Activated CD4-positive, alpha-beta T cell treated with anti-CD3 and anti-CD28 coated beads, Interleukin-2, amount 50 U/mL, for 48 hours (primary cell): ENCODE measurements at regions not wholly inside any gene's neighbourhood (a gene's known extent, or its start where the extent isn't known, plus 50 kb on each side); places are given as distances from the start of the nearest gene placed in this dataset.

Source experiments
- DNase-seq, 2 experiments: peaks; one replicate each; pipeline ENCODE4 v3.0.0-alpha.2; 2020

DNA sequence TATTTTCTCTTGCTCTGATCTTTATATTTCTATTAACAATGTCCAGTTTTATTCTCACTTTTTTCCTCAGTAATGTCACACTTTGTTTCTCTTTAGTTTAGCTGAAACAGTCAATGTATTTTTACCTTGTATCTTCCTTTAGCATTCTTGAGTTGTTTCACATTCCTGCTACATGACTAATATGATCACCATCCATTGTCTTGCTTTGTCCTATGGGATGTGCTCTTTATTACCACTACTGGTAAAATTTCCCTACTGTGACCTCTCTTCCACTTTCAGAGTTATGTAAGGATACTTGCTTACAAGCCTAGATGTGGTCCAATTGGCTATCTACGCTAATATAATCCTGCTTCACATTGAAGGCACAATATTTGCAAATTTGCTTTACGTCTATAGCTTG, 457.9 kb downstream of the PIK3C3 start:
- no peak for DNase-seq

- no peak for DNase-seq
Measured at GRCh38 chr18:42413870-42414269, 458.8 kb downstream of the PIK3C3 start.

GRCh38 chr18:42414756-42415454, 459.9 kb downstream of the PIK3C3 start:
- DNase-seq: no peak

- DNase-seq: no peak
Measured at GRCh38 chr18:42417189-42417588, 462.2 kb downstream of the PIK3C3 start.

GRCh38 chr18:42418121-42418520, 463.1 kb downstream of the PIK3C3 start:
- DNase-seq: no peak

DNA sequence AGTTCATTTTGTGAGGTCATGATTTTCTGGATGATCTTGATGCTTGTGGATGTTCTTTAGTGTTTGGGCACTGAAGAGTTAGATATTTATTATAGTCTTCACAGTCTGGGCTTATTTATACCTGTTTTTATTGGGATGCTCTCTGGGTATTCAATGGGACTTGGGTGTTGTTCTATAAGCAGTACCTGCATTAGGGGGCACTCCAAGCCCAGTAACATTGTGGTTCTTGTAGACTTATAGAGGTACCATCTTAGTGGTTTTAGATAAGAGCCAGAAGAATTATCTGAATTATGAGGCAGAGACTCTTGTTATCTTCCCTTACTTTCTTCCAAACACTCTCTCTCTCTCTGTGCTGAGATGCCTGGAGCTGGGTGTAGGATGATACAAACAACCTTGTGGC, 470.0 kb downstream of the PIK3C3 start:
- no peak for DNase-seq

DNA sequence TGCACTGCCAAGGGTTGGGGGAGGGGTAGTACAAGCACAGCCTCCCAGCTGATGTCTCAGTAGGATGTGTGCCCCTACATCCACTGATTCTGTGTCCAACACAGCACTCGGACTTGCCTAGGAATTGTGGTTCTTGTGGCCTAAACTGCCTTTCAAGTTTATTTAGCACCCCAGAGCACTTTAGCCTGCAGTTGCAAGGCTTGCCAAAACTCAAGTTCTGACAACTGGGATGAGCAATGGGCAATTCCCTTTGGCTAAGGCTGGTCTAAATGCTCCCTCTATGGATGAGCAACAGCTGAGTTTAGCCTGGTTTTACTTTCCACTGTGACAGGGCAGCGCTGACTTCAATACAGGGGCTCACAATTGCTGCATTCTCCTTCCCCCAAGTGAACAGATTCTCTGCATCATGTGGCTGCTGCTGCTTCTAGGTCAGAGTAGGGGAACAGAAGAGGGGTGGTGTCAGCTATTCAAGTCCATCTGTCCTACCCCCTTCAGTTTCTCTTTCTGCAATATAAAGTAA, 471.5 kb downstream of the PIK3C3 start:
- DNase-seq: no peak

- no peak for DNase-seq
Measured at GRCh38 chr18:42429196-42429595, 474.2 kb downstream of the PIK3C3 start.

GRCh38 chr18:42436222-42436765, 481.3 kb downstream of the PIK3C3 start:
- no peak for DNase-seq

DNA sequence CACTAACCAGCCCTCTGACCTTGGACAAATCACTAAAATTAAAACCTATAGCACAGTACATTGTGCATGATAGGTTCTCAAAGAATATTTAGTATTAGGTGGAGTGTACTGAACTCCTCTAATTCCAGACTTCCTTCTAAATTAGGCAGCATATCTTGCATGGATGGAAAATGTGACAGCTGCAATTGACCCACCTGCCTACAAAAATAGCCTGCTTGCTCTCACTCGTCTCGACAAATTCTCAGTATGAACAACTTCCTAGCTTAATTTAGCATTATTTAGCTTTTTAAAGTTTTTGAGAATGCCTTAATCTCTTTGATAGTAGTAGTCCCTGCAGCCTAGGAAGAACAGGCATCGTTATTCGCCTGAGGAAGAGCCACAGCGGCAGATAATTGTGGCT, 482.0 kb downstream of the PIK3C3 start:
- no peak for DNase-seq

DNA sequence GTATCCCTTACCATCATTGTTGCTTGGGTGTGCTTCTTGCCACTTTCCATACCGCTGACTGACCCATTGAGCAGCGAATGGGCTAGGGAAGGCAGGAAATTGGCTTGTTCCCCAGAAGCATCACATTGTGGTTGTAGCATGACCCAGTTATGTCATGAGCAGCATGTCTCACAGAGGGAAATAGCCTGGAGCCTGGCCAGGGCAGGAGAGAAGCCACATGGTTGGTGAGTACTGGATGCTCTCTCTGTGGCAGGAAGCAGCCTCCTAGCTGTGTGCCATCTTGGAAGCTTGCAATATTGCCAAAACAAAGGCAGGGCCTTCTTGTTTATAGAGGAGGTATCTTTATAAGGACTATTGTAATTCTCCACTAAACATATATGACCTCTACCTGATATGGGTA, 482.6 kb downstream of the PIK3C3 start:
- no peak for DNase-seq

- DNase-seq: no peak
Measured at GRCh38 chr18:42442656-42443055, 487.6 kb downstream of the PIK3C3 start.

GRCh38 chr18:42444349-42444748, 489.3 kb downstream of the PIK3C3 start:
- DNase-seq: no peak

DNA sequence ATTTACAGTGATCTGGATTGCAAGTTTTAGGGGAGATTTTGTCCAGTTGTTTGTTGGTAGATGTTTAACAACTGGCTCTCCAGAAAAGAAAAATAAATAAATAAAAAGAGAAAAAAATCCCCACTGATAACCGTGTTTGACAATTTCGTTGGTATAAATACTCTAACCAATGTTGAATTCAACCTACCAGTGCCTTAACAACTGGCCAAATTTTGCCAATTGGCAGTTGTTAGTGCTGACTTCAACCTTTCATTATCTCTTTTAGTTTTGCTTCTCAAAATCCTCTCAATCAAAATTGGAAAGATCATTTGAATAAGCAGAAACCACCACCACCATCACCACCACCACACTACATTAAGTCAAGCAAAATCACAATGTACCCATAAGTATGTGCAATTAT, 490.3 kb downstream of the PIK3C3 start:
- DNase-seq: no peak

DNA sequence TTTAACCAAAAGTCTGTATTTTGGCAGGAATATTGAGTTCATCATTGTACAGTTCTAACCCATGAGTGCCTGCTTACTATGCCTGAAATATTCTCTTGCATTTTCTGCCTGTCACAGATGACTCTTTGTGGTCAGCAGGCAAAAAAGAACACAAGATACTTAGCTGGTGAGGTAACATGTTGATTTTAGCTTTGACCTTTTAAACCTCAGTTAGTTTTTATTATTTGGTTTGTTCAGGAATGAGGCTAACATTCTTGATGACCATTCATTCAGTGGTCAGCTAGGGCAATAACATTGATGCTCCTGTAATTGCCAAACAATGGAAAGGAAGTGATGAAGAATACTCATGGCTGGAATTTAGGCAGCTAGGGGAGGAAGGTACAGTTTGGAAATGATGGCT, 491.2 kb downstream of the PIK3C3 start:
- DNase-seq: no peak

DNA sequence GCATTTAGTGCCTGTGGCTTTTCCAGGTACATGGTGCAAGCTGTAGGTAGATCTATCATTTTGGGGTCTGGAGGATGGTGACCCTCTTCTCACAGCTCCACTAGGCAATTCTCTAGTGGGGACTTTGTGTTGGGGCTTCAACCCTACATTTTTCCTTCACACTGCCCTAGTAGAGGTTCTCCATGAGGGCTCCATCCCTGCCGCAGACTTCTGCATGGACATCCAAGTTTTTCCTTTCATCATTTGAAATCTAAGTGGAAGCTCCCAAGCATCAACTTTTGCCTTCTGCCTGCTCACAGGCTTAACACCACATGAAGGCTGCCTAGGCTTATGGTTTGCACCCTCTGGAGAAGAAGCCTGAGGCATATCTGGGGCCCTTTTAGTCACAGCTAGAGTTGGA, 492.7 kb downstream of the PIK3C3 start:
- DNase-seq: no peak

GRCh38 chr18:42458226-42458625, 503.2 kb downstream of the PIK3C3 start:
- DNase-seq: no peak

GRCh38 chr18:42459873-42460272, 504.8 kb downstream of the PIK3C3 start:
- no peak for DNase-seq

- no peak for DNase-seq
Measured at GRCh38 chr18:42471885-42472284, 516.9 kb downstream of the PIK3C3 start.

DNA sequence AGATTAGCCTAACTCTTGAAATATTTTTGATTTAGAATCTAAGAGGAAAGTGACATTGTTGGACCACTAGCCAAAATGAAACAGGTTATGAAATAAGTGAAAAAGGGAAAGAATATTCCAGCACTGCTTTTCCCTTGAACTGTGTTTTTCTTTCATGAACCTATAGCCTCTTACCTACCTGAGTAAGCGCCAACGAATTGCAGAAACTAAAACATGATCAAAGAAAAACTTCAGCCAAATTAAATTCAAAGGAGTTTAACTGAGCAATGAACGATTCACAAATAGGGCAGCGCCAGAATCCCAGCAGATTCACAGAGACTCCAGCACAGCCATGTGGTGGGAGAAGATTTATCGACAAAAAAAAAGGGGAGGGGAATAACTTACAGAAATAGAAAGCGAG, 518.6 kb downstream of the PIK3C3 start:
- DNase-seq: no peak

- no peak for DNase-seq
Measured at GRCh38 chr18:42474577-42474976, 519.5 kb downstream of the PIK3C3 start.

DNA sequence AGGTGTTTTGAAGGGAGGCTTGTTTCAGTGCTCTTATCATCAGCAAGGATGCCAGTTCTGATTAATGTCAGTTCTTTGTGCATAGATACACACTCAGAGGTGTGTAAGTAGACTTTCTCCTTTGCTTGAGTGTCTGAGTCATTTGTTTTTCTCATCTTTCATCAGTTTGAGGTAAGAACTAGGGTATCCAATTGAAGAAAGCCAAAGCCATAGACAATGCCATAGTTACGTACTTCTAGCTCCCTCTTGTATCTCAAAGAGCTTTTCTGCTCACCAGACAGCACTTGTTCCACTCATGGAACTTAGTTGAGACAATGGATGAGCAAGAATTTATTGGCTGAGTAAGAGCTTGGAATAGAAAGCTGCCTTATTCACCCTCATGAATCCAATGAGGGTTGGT, 520.1 kb downstream of the PIK3C3 start:
- DNase-seq: no peak

GRCh38 chr18:42477267-42477666, 522.2 kb downstream of the PIK3C3 start:
- DNase-seq: no peak

DNA sequence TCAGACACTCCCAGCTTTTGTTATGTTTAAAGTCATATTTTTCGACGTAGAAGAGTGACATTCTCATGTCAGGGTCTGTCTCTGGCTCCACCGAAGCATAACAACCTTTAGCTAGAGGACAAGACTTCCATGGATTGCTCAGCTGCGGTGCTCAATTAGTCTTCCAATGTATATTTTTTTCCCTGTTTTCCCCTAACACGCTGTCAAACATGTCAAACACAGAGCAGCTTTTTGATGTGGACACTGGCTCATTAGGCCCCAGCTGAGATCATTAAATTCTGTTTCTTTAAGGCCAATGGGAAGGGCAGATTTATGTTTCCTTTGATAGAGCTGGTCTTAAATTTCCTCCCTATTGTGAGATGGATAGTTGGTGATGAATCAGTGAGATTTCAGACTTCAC, 525.4 kb downstream of the PIK3C3 start:
- no peak for DNase-seq

DNA sequence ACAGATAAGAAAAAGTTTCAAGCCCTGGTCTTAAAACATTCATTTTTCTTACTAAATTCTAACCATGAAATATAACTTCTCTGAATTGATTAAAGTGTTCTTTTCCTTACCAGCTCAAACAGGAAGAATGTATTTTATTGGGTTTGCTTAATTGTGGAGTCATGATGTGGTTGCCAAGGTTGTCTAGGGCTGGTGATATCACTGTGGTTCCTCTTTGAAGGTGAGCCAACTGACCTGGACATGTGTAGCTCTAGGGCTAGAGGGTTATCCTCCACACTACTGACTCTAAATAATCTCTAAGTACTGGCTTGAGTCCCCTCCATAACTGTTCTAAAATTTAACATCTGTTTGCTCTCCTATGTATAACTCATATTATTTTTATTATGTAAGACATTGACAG, 529.6 kb downstream of the PIK3C3 start:
- DNase-seq: no peak
